OCI-LY1 (cell line): ENCODE measurements at regions not wholly inside any gene's neighbourhood (a gene's known extent, or its start where the extent isn't known, plus 50 kb on each side); places are given as distances from the start of the nearest gene placed in this dataset.
"Not testable (repeated sequence)": the region's sequence is repeated elsewhere in the genome, so short reads cannot be mapped to it uniquely, and the experiment has no call there.

Experiments used
- CTCF ChIP-seq: fragments of 200-600 bp; sonication (generic), shearing (Covaris generic); IDR thresholded peaks from 2 replicates; pipeline ENCODE4 v1.5.1; 2017; ENCODE audit warnings: mild to moderate bottlenecking, antibody characterized with exemption, low read length, moderate library complexity, mixed read lengths
- EZH2 ChIP-seq: fragments of 200-600 bp; sonication (generic), shearing (Covaris generic); IDR thresholded peaks from 2 replicates; pipeline ENCODE4 v1.8.0; 2017; ENCODE audit warnings: borderline replicate concordance, mixed run types, mild to moderate bottlenecking, antibody characterized with exemption, low read length, moderate library complexity, mixed read lengths

GRCh38 chr17:21488043-21488442, 111.9 kb downstream of the KCNJ12 start:
- TF ChIP-seq CTCF, EZH2: not testable (repeated sequence)
